Choroid plexus epithelial cell (primary cell): ENCODE measurements at regions not wholly inside any gene's neighbourhood (a gene's known extent, or its start where the extent isn't known, plus 50 kb on each side); places are given as distances from the start of the nearest gene placed in this dataset.

Source experiments
- DNase-seq: peaks from one replicate; pipeline ENCODE4 v3.0.0-alpha.2; 2010; ENCODE audit warnings: low read depth
- H3K4me3 ChIP-seq: 2 replicates; pipeline ENCODE4 v1.5.1; 2011; ENCODE audit warnings: low read depth, mild to moderate bottlenecking, control low read depth, low read length, moderate library complexity
- CTCF ChIP-seq: conservative IDR thresholded peaks from 2 replicates; pipeline ENCODE4 v1.5.1; 2011; ENCODE audit warnings: low read depth, mild to moderate bottlenecking, control low read depth, inconsistent platforms, low read length, moderate library complexity

GRCh38 chr15:25175789-25176615 lies 221.2 kb downstream of the SNRPN start:
- H3K4me3 ChIP-seq: no peak overlapping the region
- TF ChIP-seq CTCF: no peak
- no peak for DNase-seq

- TF ChIP-seq CTCF: no peak
- no peak for DNase-seq
Measured at GRCh38 chr15:25176616-25176923, 221.8 kb downstream of the SNRPN start.

GRCh38 chr15:25176991-25177954 lies 222.5 kb downstream of the SNRPN start:
- H3K4me3 ChIP-seq: no peak overlapping the region
- no peak for DNase-seq
- no peak for TF ChIP-seq CTCF

More at GRCh38 chr15:25176616-25176923, 221.8 kb downstream of the SNRPN start:
- no peak overlapping the region for H3K4me3 ChIP-seq

- no peak overlapping the region for H3K4me3 ChIP-seq
- DNase-seq: no peak
- TF ChIP-seq CTCF: no peak
Measured at GRCh38 chr15:25177955-25178801, 223.4 kb downstream of the SNRPN start.

GRCh38 chr15:25178835-25179672 lies 224.3 kb downstream of the SNRPN start:
- no peak overlapping the region for H3K4me3 ChIP-seq
- TF ChIP-seq CTCF: no peak
- DNase-seq: no peak
